Gastroesophageal sphincter (tissue), 4 donors: ENCODE measurements at regions not wholly inside any gene's neighbourhood (a gene's known extent, or its start where the extent isn't known, plus 50 kb on each side); places are given as distances from the start of the nearest gene placed in this dataset.

Source experiments
- ATAC-seq: fragments of 150-250 bp; one replicate; pipeline ENCODE4 v1.9.1; 2016; ENCODE audit warnings: mild to moderate bottlenecking, moderate library complexity
- H3K27ac ChIP-seq, 4 donors: fragments of 200-600 bp; sonication (generic) in 3 of 4; 1 replicate in 3 of 4; 2 replicates in 1 of 4; pipeline ENCODE4 v1.5.1; 2016 to 2019
- H3K27me3 ChIP-seq: fragments of 200-600 bp; sonication (generic); one replicate; pipeline ENCODE4 v1.5.1; 2019
- H3K36me3 ChIP-seq, 2 donors: fragments of 200-600 bp; sonication (generic); one replicate each; pipeline ENCODE4 v1.5.1; 2019; ENCODE audit warnings: control low read depth in 1 of 2
- H3K4me1 ChIP-seq, 3 donors: fragments of 200-600 bp; sonication (generic); 1 replicate in 2 of 3; 2 replicates in 1 of 3; pipeline ENCODE4 v1.5.1; 2016 to 2019; ENCODE audit warnings: control low read depth in 2 of 3
- H3K4me3 ChIP-seq, 2 donors: fragments of 200-600 bp; sonication (generic); one replicate each; pipeline ENCODE4 v1.5.1; 2019; ENCODE audit warnings: mild to moderate bottlenecking in 1 of 2, moderate library complexity in 1 of 2
- H3K9me3 ChIP-seq, 3 donors: fragments of 200-600 bp; sonication (generic); one replicate each; pipeline ENCODE4 v1.5.1; 2017 to 2019; ENCODE audit warnings: control low read depth in 2 of 3
- CTCF ChIP-seq, 4 experiments: fragments of 200-600 bp in 2 of 4; fragments of 450-650 bp in 2 of 4; sonication (generic) in 1 of 4; IDR thresholded peaks; one replicate each; pipeline ENCODE4 v1.5.1; 2017 to 2019; ENCODE audit warnings: antibody characterized with exemption in 4 of 4, mild to moderate bottlenecking in 2 of 4, moderate library complexity in 2 of 4
- EP300 ChIP-seq: sonication (generic); formaldehyde crosslinking; IDR thresholded peaks from one replicate; pipeline ENCODE4 v1.6.1; 2017; ENCODE audit warnings: antibody characterized with exemption, mild to moderate bottlenecking
- POLR2A ChIP-seq, 2 donors: fragments of 450-650 bp; IDR thresholded peaks; one replicate each; pipeline ENCODE4 v1.6.1; 2017; ENCODE audit warnings: antibody characterized with exemption in 2 of 2, mild to moderate bottlenecking in 2 of 2, moderate library complexity in 1 of 2
- POLR2AphosphoS5 ChIP-seq: sonication (generic); formaldehyde crosslinking; IDR thresholded peaks from one replicate; pipeline ENCODE4 v1.6.1; 2017; ENCODE audit warnings: antibody characterized with exemption
- WGBS, 2 donors: methylation state at CpG; one replicate each; pipeline ENCODE4 v1.1.5; 2018; ENCODE audit warnings: low coverage in 1 of 2; 5-methylcytosine and 5-hydroxymethylcytosine counted together

- Histone ChIP-seq H3K27ac (no peak overlapping the region), H3K4me3 (no peak overlapping the region), H3K36me3 (no peaks in the 10 kb centered on the region), H3K4me1 (no peaks in the 10 kb centered on the region), H3K9me3 (no peaks in the 10 kb centered on the region), H3K27me3 (peaks cover 4% of the 10 kb centered on the region)
- TF ChIP-seq CTCF (IDR thresholded peaks at IDR 0.05): no peak
- TF ChIP-seq POLR2AphosphoS5: no peak
- TF ChIP-seq EP300: no peak
- TF ChIP-seq POLR2A (IDR thresholded peaks at IDR 0.05): no peak
- no peak for ATAC-seq
- 64 to 65% methylated on average over 7 of the region's 10 CpGs for WGBS, 2 donors
Observed at GRCh38 chr12:115103884-115104883, 420.2 kb upstream of the TBX3 start.

GRCh38 chr12:115102450-115102849 is 418.5 kb upstream of the TBX3 start:
- Histone ChIP-seq H3K27ac (no peak overlapping the region), H3K27me3 (peaks cover 4% of the 10 kb centered on the region), H3K4me3 (no peak overlapping the region), H3K9me3 (no peaks in the 10 kb centered on the region), H3K36me3 (no peaks in the 10 kb centered on the region), H3K4me1 (no peaks in the 10 kb centered on the region)
- TF ChIP-seq EP300 (no peak), POLR2AphosphoS5 (no peak), POLR2A (IDR thresholded peaks at IDR 0.05) (no peak), CTCF (IDR thresholded peaks at IDR 0.05) (no peak)
- no peak for ATAC-seq
- 73% methylated on average over 4 of the region's 5 CpGs; no CpG with 5 or more reads in 1 of the 2 donors for WGBS, 2 donors

- no peak for TF ChIP-seq EP300
- TF ChIP-seq POLR2AphosphoS5: no peak
- no peak for TF ChIP-seq POLR2A (IDR thresholded peaks at IDR 0.05)
- Histone ChIP-seq H3K36me3 (no peaks in the 10 kb centered on the region), H3K27me3 (peaks cover 4% of the 10 kb centered on the region), H3K9me3 (no peaks in the 10 kb centered on the region), H3K27ac (no peak overlapping the region), H3K4me3 (no peak overlapping the region), H3K4me1 (no peaks in the 10 kb centered on the region)
- 100% methylated on average over 1 of the region's 1 CpG; no CpG with 5 or more reads in 1 of the 2 donors for WGBS, 2 donors
- no peak for ATAC-seq
Observed at GRCh38 chr12:115101520-115101919, 417.5 kb upstream of the TBX3 start.

- Histone ChIP-seq H3K36me3 (no peaks in the 10 kb centered on the region), H3K4me1 (no peaks in the 10 kb centered on the region), H3K4me3 (no peak overlapping the region), H3K27me3 (peaks cover 3% of the 10 kb centered on the region), H3K9me3 (no peaks in the 10 kb centered on the region), H3K27ac (no peak overlapping the region)
- TF ChIP-seq EP300 (no peak), POLR2AphosphoS5 (no peak), CTCF (IDR thresholded peaks at IDR 0.05) (no peak)
- ATAC-seq: no peak
- 57 to 63% methylated on average over 1 to 5 of the region's 5 CpGs for WGBS, 2 donors
Observed at GRCh38 chr12:115097416-115097815, 413.4 kb upstream of the TBX3 start.

GRCh38 chr12:115096588-115097397 is 412.8 kb upstream of the TBX3 start:
- ATAC-seq: no peak
- no peaks in the 10 kb centered on the region for H3K4me1 ChIP-seq
- H3K4me3 ChIP-seq: no peak overlapping the region
- WGBS, 2 donors: 20 to 50% methylated on average over 1 of the region's 2 CpGs
- TF ChIP-seq POLR2AphosphoS5 (no peak), POLR2A (IDR thresholded peaks at IDR 0.05) (no peak), CTCF (IDR thresholded peaks at IDR 0.05) (no peak), EP300 (no peak)
- H3K36me3 ChIP-seq: no peaks in the 10 kb centered on the region
- H3K27ac ChIP-seq: no peak overlapping the region
- H3K9me3 ChIP-seq: no peaks in the 10 kb centered on the region
- H3K27me3 ChIP-seq: peaks cover 3% of the 10 kb centered on the region
